HG03439 (cell line): ENCODE measurements at regions not wholly inside any gene's neighbourhood (a gene's known extent, or its start where the extent isn't known, plus 50 kb on each side); places are given as distances from the start of the nearest gene placed in this dataset.
A peak's percentile ranks its signal among the peaks of the same experiment; 100 is the strongest.

ENCODE experiments used
- ATAC-seq: cut with Tn5 transposase; IDR thresholded peaks from one replicate; pipeline ENCODE4 v1.9.1; 2021; ENCODE audit warnings: mild to moderate bottlenecking, moderate library complexity; ENCODE audit not compliant: unreplicated experiment

- no peak for ATAC-seq
Observed at GRCh38 chr10:110396284-110396651, 91.5 kb upstream of the SMNDC1 start.

- no peak for ATAC-seq
Observed at GRCh38 chr10:110397856-110398255, 93.1 kb upstream of the SMNDC1 start.

GRCh38 chr10:110398419-110399105 lies 93.8 kb upstream of the SMNDC1 start:
- no peak for ATAC-seq

- ATAC-seq: no peak
Observed at GRCh38 chr10:110399106-110399964, 94.6 kb upstream of the SMNDC1 start.

GRCh38 chr10:110399965-110400933 lies 95.5 kb upstream of the SMNDC1 start:
- ATAC-seq: no peak

- no peak for ATAC-seq
Observed at GRCh38 chr10:110401401-110402076, 96.2 kb upstream of the DUSP5 start.

- ATAC-seq: no peak
Observed at GRCh38 chr10:110402077-110402416, 95.7 kb upstream of the DUSP5 start.

- no peak for ATAC-seq
Observed at GRCh38 chr10:110403593-110403992, 94.1 kb upstream of the DUSP5 start.

- ATAC-seq: no peak
Observed at GRCh38 chr10:110404413-110404812, 93.3 kb upstream of the DUSP5 start.

- ATAC-seq: no peak
Observed at GRCh38 chr10:110404825-110405224, 92.9 kb upstream of the DUSP5 start.

GRCh38 chr10:110405380-110405779 lies 92.3 kb upstream of the DUSP5 start:
- no peak for ATAC-seq

- ATAC-seq: no peak
Observed at GRCh38 chr10:110407301-110408170, 90.2 kb upstream of the DUSP5 start.

- no peak for ATAC-seq
Observed at GRCh38 chr10:110408203-110408871, 89.4 kb upstream of the DUSP5 start.

GRCh38 chr10:110408943-110409342 lies 88.8 kb upstream of the DUSP5 start:
- no peak for ATAC-seq

GRCh38 chr10:110409488-110409887 lies 88.2 kb upstream of the DUSP5 start:
- no peak for ATAC-seq

GRCh38 chr10:110409926-110410325 lies 87.8 kb upstream of the DUSP5 start:
- peak; percentile 31 for ATAC-seq

GRCh38 chr10:110410329-110411046 lies 87.2 kb upstream of the DUSP5 start:
- ATAC-seq: no peak

GRCh38 chr10:110411047-110411410 lies 86.7 kb upstream of the DUSP5 start:
- ATAC-seq: no peak
